ENCODE measurements at regions not wholly inside any gene's neighbourhood (a gene's known extent, or its start where the extent isn't known, plus 50 kb on each side); places are given as distances from the start of the nearest gene placed in this dataset.
"Not testable (repeated sequence)": the region's sequence is repeated elsewhere in the genome, so short reads cannot be mapped to it uniquely, and the experiment has no call there.

DNA sequence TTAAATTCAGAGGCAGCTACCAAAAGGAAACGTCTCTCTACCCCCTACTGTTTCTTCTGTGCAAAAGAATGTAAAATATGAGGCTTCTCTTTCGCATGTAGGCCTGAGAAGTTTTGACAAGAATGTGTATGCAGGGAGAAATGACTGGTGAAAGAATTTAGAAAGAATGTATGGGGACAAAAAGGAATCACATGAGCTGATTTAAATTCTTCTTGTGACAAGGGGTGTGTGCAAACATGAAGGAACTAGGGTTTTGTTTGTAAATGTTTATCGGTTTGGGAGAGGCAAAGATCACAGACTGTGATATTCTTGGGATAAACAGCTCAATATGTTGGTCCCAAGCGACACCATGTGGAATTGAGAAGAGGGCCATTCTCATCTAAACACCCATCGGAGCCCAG lies 345.2 kb upstream of the VRK2 start:
- no peak for TF ChIP-seq EZH2 (IDR thresholded peaks at IDR 0.05; ENCODE audit: low read depth)
- TF ChIP-seq, protein P1, sequence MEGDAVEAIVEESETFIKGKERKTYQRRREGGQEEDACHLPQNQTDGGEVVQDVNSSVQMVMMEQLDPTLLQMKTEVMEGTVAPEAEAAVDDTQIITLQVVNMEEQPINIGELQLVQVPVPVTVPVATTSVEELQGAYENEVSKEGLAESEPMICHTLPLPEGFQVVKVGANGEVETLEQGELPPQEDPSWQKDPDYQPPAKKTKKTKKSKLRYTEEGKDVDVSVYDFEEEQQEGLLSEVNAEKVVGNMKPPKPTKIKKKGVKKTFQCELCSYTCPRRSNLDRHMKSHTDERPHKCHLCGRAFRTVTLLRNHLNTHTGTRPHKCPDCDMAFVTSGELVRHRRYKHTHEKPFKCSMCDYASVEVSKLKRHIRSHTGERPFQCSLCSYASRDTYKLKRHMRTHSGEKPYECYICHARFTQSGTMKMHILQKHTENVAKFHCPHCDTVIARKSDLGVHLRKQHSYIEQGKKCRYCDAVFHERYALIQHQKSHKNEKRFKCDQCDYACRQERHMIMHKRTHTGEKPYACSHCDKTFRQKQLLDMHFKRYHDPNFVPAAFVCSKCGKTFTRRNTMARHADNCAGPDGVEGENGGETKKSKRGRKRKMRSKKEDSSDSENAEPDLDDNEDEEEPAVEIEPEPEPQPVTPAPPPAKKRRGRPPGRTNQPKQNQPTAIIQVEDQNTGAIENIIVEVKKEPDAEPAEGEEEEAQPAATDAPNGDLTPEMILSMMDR (conservative IDR thresholded peaks at IDR 0.05): no peak
- H2AFZ ChIP-seq: 0 out of 2 replicates have a peak overlapping the region, but pooled peaks have one; percentile 18
- BruUV-seq (replicated peaks): no TSS peak
- no peaks in the 10 kb centered on the region for H3K4me1 ChIP-seq (replicated peaks; ENCODE audit: insufficient read depth)
- no peaks in the 10 kb centered on the region for H3K79me2 ChIP-seq (ENCODE audit: low read depth)
- ChIA-PET CTCF (no interaction called here), POLR2A (ENCODE audit: unreplicated experiment) (interaction anchor here (0.6 kb wide), 1 partner anchor 730 kb away, joined by 3 read pairs; no protein-coding TSS in a partner anchor)
- intact Hi-C loops (cut with micrococcal nuclease; ENCODE audit: unreplicated experiment): no loop called here
- no peaks in the 10 kb centered on the region for H4K20me1 ChIP-seq (ENCODE audit: insufficient read depth)
- DNase-seq: peak in 1 of 2 experiments; percentile 2
- H3K4me2 ChIP-seq: no peak overlapping the region
- H3K9me2 ChIP-seq (ENCODE audit: insufficient read depth): no peaks in the 10 kb centered on the region
- H3K27ac ChIP-seq: no peak overlapping the region
- H3F3A ChIP-seq (ENCODE audit: insufficient read depth, low read depth): no peaks in the 10 kb centered on the region
- no peaks in the 10 kb centered on the region for H3K36me3 ChIP-seq (ENCODE audit: low read depth)
- no peak overlapping the region for H3K4me3 ChIP-seq
- no peaks in the 10 kb centered on the region for H3K9me3 ChIP-seq (ENCODE audit: insufficient read depth, low read depth)
- no peaks in the 10 kb centered on the region for H3K27me3 ChIP-seq (ENCODE audit: insufficient read depth, low read depth)

DNA sequence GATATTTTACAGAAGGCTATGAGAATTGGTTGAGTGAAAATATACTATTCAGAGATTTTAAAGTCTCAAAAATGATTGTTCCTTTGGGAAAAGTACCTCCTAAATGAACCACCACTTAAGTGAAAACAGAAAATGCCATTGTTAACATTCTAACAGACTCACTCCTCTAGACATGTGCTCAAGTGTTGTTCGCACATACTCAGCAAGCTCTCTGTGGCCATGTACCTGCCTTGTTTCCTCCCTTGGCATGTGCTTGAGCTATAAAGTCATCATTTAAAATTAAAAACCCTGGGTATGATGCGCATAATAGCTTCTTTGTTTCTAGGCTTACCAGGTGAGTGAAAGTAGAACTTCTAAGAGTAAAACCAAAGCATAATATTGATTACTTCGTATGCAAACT lies 343.2 kb upstream of the VRK2 start:
- H2AFZ ChIP-seq: no peak overlapping the region
- H3K9me2 ChIP-seq (ENCODE audit: insufficient read depth): no peaks in the 10 kb centered on the region
- BruUV-seq (replicated peaks): no TSS peak
- ChIA-PET POLR2A (ENCODE audit: unreplicated experiment) (no interaction called here), CTCF (no interaction called here)
- no peaks in the 10 kb centered on the region for H3K79me2 ChIP-seq (ENCODE audit: low read depth)
- H3K27me3 ChIP-seq (ENCODE audit: insufficient read depth, low read depth): no peaks in the 10 kb centered on the region
- H3F3A ChIP-seq (ENCODE audit: insufficient read depth, low read depth): no peaks in the 10 kb centered on the region
- TF ChIP-seq, protein P1 (conservative IDR thresholded peaks at IDR 0.05): no peak
- no peak for TF ChIP-seq EZH2 (IDR thresholded peaks at IDR 0.05; ENCODE audit: low read depth)
- intact Hi-C loops (cut with micrococcal nuclease; ENCODE audit: unreplicated experiment): no loop called here
- no peaks in the 10 kb centered on the region for H3K36me3 ChIP-seq (ENCODE audit: low read depth)
- H3K4me1 ChIP-seq (replicated peaks; ENCODE audit: insufficient read depth): no peaks in the 10 kb centered on the region
- H3K4me3 ChIP-seq: no peak overlapping the region
- H3K27ac ChIP-seq: no peak overlapping the region
- H4K20me1 ChIP-seq (ENCODE audit: insufficient read depth): no peaks in the 10 kb centered on the region
- H3K4me2 ChIP-seq: no peak overlapping the region
- H3K9me3 ChIP-seq (ENCODE audit: insufficient read depth, low read depth): no peaks in the 10 kb centered on the region
- no peak for DNase-seq

DNA sequence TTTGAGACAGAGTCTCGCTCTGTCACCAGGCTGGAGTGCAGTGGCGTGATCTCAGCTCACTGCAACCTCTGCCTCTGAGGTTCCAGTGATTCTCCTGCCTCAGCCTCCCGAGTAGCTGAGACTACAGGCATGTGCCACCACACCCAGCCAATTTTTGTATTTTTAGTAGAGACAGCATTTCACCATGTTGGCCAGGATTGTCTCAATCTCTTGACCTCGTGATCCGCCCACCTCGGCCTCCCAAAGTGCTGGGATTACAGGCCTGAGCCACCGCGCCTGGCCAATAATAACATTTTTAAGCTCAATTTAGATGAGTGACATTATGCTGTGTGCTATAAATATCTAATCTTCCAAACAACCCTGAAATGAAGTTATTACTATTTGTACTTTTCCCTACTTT lies 338.8 kb upstream of the VRK2 start:
- H3K36me3 ChIP-seq (ENCODE audit: low read depth); H3K9me3 ChIP-seq (ENCODE audit: insufficient read depth, low read depth); H3K4me2 ChIP-seq; CTCF ChIA-PET; H3K4me1 ChIP-seq (replicated peaks; ENCODE audit: insufficient read depth); H3K79me2 ChIP-seq (ENCODE audit: low read depth); H2AFZ ChIP-seq; BruUV-seq (replicated peaks); H3K9me2 ChIP-seq (ENCODE audit: insufficient read depth); H3K27ac ChIP-seq; H3K27me3 ChIP-seq (ENCODE audit: insufficient read depth, low read depth); H4K20me1 ChIP-seq (ENCODE audit: insufficient read depth); H3K4me3 ChIP-seq; DNase-seq; POLR2A ChIA-PET (ENCODE audit: unreplicated experiment); intact Hi-C loops (cut with micrococcal nuclease; ENCODE audit: unreplicated experiment); H3F3A ChIP-seq (ENCODE audit: insufficient read depth, low read depth): not testable (repeated sequence)

DNA sequence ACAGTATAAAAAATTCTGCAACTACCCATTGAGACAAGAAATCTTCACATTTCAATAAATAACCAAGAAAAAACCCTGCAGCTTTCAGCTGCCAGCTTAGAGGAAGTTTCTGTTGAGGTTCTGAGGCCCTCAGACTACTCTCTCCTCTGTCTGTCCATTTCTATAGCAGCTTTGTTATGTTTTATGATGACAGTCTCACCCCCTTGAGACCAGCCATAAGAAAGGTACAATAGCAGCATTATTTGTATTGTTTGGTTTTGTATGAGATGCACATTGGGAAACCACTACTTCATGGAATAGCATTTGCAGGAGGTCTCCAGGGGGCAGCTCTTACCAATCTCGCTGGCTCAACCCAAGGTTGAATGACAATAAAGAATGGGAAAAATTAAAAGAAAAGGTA lies 334.6 kb upstream of the VRK2 start:
- H3K27ac ChIP-seq: no peak overlapping the region
- H3K27me3 ChIP-seq (ENCODE audit: insufficient read depth, low read depth): no peaks in the 10 kb centered on the region
- ChIA-PET CTCF (no interaction called here), POLR2A (ENCODE audit: unreplicated experiment) (no interaction called here)
- H2AFZ ChIP-seq: no peak overlapping the region
- no peaks in the 10 kb centered on the region for H3K9me3 ChIP-seq (ENCODE audit: insufficient read depth, low read depth)
- no peak overlapping the region for H3K4me2 ChIP-seq
- no peaks in the 10 kb centered on the region for H3K36me3 ChIP-seq (ENCODE audit: low read depth)
- H3K9me2 ChIP-seq (ENCODE audit: insufficient read depth): no peaks in the 10 kb centered on the region
- intact Hi-C loops (cut with micrococcal nuclease; ENCODE audit: unreplicated experiment): no loop called here
- no peaks in the 10 kb centered on the region for H3K4me1 ChIP-seq (replicated peaks; ENCODE audit: insufficient read depth)
- no TSS peak for BruUV-seq (replicated peaks)
- no peaks in the 10 kb centered on the region for H4K20me1 ChIP-seq (ENCODE audit: insufficient read depth)
- TF ChIP-seq, protein P1 (conservative IDR thresholded peaks at IDR 0.05): no peak
- TF ChIP-seq EZH2 (IDR thresholded peaks at IDR 0.05; ENCODE audit: low read depth): no peak
- no peak overlapping the region for H3K4me3 ChIP-seq
- no peaks in the 10 kb centered on the region for H3F3A ChIP-seq (ENCODE audit: insufficient read depth, low read depth)
- DNase-seq: no peak
- no peaks in the 10 kb centered on the region for H3K79me2 ChIP-seq (ENCODE audit: low read depth)

All from PC-9 (cell line).